CD4-positive, alpha-beta T cell treated with Interleukin-15 for 1 hour (primary cell): ENCODE measurements at regions not wholly inside any gene's neighbourhood (a gene's known extent, or its start where the extent isn't known, plus 50 kb on each side); places are given as distances from the start of the nearest gene placed in this dataset.
"Not testable (repeated sequence)": the region's sequence is repeated elsewhere in the genome, so short reads cannot be mapped to it uniquely, and the experiment has no call there.

Experiments
- DNase-seq: peaks from one replicate; pipeline ENCODE4 v3.0.0-alpha.2; 2020

- DNase-seq = no peak
These were observed 239.2 kb downstream of the ADGRD1 start for GRCh38 chr12:131192951-131193350.

DNA sequence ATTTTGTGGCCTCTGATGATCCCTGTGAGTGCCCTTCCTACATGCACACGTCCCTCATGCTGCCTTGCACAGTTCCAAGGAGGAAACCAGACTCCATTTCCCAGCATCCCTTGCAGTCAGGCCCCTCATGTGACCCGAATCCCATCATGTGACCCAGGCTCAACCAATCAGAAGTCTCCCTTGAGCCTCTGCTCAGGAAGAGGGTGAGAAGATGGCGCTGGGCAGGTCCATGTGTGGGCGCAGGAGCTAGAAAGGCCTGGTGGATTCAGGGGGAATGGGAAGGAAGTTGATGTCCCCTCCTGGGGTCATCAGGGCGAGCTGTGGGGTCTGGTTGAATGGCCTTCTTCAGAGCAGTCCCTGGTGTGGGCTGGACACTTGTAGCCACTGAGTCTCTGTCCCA, 240.5 kb downstream of the ADGRD1 start:
- no peak for DNase-seq

GRCh38 chr12:131195796-131196195, 242.1 kb downstream of the ADGRD1 start:
- DNase-seq = no peak

GRCh38 chr12:131196220-131196619, 242.5 kb downstream of the ADGRD1 start:
- DNase-seq = no peak

DNA sequence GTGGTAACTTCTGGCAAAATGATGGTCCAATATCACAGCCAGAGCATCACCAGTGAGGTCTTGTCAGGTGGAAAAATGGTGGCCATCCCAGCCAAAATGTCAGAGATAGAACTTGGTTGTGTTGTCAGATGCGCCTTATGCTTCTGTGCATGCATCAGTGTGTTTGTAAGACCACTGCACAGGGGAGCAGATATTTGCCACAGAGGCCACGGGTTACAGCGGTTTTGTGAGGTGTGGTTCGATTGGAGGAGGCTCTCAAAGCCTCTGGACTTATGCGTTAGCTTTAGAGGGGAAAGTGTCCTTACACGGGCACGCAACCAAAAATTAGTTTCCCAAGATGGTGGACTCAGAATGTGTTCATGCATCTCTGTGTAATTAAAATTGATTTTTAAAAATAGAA, 243.8 kb downstream of the ADGRD1 start:
- no peak for DNase-seq

GRCh38 chr12:131199221-131199620, 245.5 kb downstream of the ADGRD1 start:
- DNase-seq = no peak

GRCh38 chr12:131201912-131202311, 248.2 kb downstream of the ADGRD1 start:
- DNase-seq = not testable (repeated sequence)

- DNase-seq = no peak
These were observed 249.1 kb downstream of the ADGRD1 start for GRCh38 chr12:131202592-131203378.

DNA sequence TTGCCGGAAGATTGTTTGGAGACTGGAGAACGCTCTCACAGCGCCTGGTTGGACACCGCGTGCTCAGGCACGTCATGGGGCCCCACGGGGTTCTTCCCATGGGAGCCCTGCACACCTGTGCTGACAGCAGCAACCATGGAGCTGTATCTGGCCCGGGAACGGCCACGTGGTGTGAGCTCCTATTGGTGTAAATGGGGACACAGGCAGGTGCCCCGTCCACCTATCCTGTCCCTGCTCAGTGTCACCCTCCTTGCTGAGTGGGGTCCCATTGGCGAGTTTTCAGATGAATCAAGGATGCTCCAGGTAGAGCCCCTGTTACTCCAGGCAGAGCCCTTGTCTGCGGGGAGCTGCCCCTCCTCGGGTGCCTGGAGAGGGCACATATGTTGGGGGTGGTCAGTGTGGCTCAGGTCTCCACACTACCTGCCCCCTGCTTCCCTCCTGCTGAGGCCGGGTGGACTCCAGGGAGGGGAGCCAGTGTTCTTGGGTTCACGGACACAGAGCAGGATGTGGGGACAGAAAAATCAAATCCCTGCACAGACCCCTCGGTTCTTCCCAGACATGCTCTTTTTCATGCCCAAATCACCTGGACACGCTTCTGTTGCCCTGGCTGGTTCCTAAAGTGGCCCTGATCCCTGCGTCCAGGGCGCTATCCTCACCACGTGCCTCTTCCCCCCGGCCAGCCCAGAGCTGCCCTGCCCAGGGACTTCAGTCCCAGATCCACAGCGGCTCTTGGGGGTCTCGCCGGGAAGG, 250.1 kb downstream of the ADGRD1 start:
- DNase-seq = no peak

GRCh38 chr12:131204416-131205274, 250.9 kb downstream of the ADGRD1 start:
- DNase-seq = no peak

GRCh38 chr12:131205275-131205933, 251.7 kb downstream of the ADGRD1 start:
- not testable (repeated sequence) for DNase-seq

- not testable (repeated sequence) for DNase-seq
These were observed 253.1 kb downstream of the ADGRD1 start for GRCh38 chr12:131206630-131207299.

GRCh38 chr12:131207300-131207660, 253.6 kb downstream of the ADGRD1 start:
- not testable (repeated sequence) for DNase-seq

DNA sequence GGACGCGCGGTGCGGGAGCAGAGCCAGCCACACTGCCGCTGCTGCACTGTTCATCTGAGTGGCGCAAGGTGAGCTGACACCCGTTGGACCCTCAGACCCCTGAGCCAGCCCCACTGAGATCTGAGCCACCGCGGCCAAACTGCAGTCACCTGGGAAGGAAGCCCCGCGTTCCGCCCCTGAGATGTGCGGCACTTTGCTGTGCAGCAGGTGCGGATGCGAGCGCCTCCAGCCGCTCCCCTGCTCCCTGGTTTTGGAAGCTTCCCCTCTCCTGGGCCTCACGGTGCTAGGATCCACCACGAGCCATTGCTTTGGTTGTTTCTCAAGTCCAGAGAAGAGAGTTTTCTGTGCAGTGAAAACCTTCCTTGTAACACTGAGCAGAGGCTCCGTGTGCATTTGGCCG, 254.1 kb downstream of the ADGRD1 start:
- not testable (repeated sequence) for DNase-seq

GRCh38 chr12:131208425-131208824, 254.7 kb downstream of the ADGRD1 start:
- DNase-seq = no peak

DNA sequence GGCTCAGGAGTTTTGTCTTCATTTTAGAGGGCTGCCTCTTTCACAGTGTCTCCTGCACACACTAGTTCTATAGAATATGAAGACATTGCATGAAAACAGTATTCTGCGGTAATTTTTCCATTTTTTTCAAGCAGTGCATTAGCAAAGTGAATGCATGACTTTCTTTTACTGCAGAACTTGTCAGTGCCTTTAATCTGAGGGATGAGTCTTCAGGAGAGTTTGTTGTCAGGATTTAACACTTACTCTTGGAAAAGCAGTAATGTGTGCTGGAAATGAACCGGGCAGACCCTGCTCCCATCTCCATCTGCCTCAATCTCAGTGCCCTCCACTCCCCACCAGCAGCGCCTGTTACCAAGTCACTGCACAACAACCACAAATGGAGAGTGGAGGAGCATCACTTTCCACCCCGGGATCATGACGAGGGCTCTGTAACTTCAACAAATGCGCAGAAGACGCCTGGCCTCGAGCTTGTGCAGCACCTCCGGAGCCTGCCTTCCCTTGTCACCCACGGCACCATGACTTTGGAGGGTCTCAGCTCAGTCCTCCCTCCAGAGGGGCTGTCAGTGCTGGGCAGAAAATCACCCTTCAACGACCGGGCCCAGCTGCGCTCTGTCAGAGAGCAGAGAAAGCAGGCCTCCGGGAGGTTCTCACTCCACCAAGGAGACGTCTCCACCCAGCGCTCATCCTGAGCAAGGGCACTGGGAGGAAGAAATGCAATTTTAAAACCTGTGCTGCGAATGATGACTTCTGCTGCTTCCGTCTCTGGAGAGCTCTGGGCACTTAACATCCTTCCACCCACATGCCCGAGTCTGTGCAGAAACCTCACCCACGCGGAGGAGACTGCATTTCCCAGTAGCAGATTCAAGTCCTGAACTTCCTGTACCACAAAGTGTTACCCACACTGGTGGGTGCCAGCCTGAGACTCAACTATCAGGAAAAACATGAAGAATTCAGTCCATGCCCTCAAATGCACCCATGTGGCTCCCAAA, 255.7 kb downstream of the ADGRD1 start:
- DNase-seq = no peak

DNA sequence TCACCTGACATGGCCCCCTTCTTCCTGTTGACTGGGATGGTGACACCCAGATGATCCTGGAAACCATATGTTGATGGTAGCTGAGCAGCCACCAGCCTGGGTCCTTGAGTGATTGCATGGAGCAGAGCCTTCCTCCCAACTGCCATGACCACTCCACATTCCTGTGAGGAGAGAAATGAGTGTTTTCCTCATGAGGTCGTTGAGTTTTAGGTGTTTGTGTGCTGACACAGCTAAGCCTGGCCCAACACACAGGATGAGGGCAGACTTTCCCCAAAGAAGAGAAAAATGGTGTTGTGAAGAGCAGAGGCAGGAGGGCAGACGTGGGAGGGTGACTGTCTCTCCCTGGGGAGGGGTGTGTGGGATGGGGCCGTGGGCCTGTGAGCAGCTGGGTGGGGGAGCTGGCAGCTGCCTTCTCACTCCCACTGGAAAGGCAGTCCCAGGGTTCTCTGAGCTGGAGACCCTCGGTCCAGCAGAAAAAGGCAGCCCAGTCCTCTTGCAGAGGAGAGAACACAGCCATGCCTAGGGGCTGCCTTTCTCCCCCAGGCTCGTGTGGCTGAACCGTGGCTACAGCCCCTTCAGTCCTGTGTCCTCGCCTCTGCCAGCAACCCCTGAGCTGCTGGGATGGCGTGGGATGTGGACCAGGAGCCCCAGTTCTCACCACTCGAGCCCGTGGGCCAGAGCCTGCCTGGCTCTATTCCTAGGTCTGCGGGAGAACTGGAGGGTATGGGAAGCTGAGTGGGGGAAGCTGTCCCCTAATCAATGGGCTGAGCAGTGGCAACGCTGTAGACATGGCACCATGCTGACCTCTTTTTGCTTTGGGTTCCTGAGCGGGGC, 257.0 kb downstream of the ADGRD1 start:
- no peak for DNase-seq

DNA sequence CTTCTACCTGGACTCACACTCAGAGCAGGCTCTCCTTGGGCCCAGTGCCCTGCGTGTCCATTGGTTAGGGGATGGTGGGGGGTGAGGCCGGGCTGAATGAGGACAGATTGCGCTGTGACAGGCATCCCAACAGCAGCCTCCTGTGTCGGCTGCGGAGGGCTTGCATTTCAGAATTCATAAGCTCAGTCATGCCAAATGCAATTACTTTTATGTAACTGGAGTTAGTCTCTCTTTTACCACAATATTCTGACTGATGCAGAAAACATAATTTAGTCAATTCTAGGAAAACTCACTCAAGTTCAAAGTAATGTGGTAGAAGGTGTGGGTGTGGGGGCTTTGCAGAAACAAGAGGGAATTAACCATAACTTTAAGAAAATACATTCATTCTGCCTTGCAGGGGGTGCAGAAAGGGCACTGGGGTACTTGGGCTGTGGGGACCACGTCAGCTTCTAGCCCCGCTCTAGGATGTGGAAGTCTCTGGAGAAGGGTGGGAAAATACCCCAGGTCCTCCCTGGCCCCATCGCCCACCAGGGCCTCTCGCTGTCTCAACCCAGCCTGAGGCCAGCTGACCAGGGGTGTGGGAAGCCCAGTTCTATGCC, 257.7 kb downstream of the ADGRD1 start:
- DNase-seq = no peak

DNA sequence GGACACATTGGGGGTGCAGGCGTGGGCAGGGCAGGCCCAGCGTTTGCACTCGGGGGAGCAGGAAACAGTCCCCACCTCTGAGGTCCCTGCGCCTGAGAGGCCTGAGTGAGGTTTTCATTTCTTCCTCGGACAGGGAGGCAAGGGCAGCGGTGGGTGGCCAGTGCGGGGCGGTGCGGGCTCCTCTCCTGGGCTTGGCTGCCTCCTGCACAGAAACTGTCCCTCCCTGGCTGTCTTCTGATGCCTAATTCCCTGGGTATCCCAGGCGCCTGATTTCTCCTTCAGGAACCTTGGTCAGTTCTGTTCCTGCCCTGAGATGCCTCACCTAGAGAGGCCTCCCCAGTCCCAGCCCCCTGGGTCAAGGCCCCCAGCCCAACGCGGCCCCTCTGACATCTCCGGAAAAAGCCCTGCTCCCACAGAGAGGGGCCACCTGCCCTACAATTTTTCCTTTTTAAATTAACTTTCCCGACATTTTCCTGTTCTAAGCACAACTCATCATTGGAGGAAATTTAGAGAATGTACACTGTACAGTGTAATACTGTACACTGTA, 260.3 kb downstream of the ADGRD1 start:
- DNase-seq = no peak
